H1 (cell line): ENCODE measurements at regions not wholly inside any gene's neighbourhood (a gene's known extent, or its start where the extent isn't known, plus 50 kb on each side); places are given as distances from the start of the nearest gene placed in this dataset.

Experiments
- CTCF ChIA-PET: fragments of 300-600 bp; sonication (Branson Sonifier 250); formaldehyde crosslinking; loops from one replicate; lab custom pipeline; 2021; ENCODE audit not compliant: partially characterized antibody; lab: Charles Lee
- POLR2A ChIA-PET: fragments of 300-600 bp; sonication (Branson Sonifier 250); formaldehyde crosslinking; loops from one replicate; lab custom pipeline; 2021; ENCODE audit warnings: inconsistent platforms; ENCODE audit not compliant: partially characterized antibody; lab: Charles Lee
- DNase-seq, 2 experiments: peaks; one replicate each; pipeline versions ENCODE4 v3.0.0 to v3.0.0-alpha.2; 2010 to 2022; ENCODE audit warnings: low spot score in 2 of 2, low read depth in 1 of 2, mixed read lengths in 1 of 2
- FAIRE-seq: peaks from 2 replicates; lab custom pipeline; 2011; peaks lifted over from hg19 to GRCh38; lab: Jason Lieb, UNC
- H2AFZ ChIP-seq: 2 replicates; pipeline ENCODE4 v1.8.1; 2012; ENCODE audit warnings: low read length, inconsistent platforms
- H2AK5ac ChIP-seq: 2 replicates; pipeline ENCODE4 v1.6.1; 2013; ENCODE audit warnings: low read depth, low read length
- H2BK120ac ChIP-seq: replicated peaks from 2 replicates; pipeline ENCODE3; 2013; ENCODE audit warnings: low read depth, low read length, inconsistent platforms
- H2BK12ac ChIP-seq: 2 replicates; pipeline ENCODE4 v1.6.1; 2013; ENCODE audit warnings: low read depth, low read length
- H2BK15ac ChIP-seq: 2 replicates; pipeline ENCODE4 v1.6.1; 2013; ENCODE audit warnings: low read length
- H2BK20ac ChIP-seq: 2 replicates; pipeline ENCODE4 v1.6.1; 2013; ENCODE audit warnings: low read length
- H2BK5ac ChIP-seq: 2 replicates; pipeline ENCODE4 v1.6.1; 2013; ENCODE audit warnings: low read depth, low read length
- H3K14ac ChIP-seq: 2 replicates; pipeline ENCODE4 v1.6.1; 2013; ENCODE audit warnings: inconsistent platforms; ENCODE audit not compliant: insufficient read length
- H3K18ac ChIP-seq: 2 replicates; pipeline ENCODE4 v1.6.1; 2013; ENCODE audit warnings: low read length; ENCODE audit errors: extremely low read depth
- H3K23ac ChIP-seq: 2 replicates; pipeline ENCODE4 v1.6.1; 2013; ENCODE audit warnings: inconsistent platforms; ENCODE audit not compliant: insufficient read length
- H3K23me2 ChIP-seq: 2 replicates; pipeline ENCODE4 v1.6.1; 2013; ENCODE audit warnings: low read depth, low read length
- H3K27ac ChIP-seq: 2 replicates; pipeline ENCODE4 v1.6.1; 2011; ENCODE audit warnings: low read depth, low read length, inconsistent platforms
- H3K27me3 ChIP-seq, 4 experiments: replicated peaks in 1 of 4; 1 replicate in 1 of 4; 2 replicates in 3 of 4; pipeline versions ENCODE4 v1.6.1 to v1.8.1; 2011 to 2013; ENCODE audit warnings: low read length in 3 of 4, mild to moderate bottlenecking in 3 of 4, inconsistent platforms in 2 of 4, mixed read lengths in 2 of 4, moderate library complexity in 1 of 4; ENCODE audit not compliant: control insufficient read depth in 3 of 4, insufficient read depth in 3 of 4; ENCODE audit errors: extremely low read depth in 1 of 4
- H3K36me3 ChIP-seq, 4 experiments: 2 replicates each; pipeline versions ENCODE4 v1.6.1 to v1.8.1; 2011 to 2013; ENCODE audit warnings: mild to moderate bottlenecking in 4 of 4, low read length in 3 of 4, moderate library complexity in 2 of 4, control low read depth in 1 of 4, inconsistent platforms in 1 of 4; ENCODE audit not compliant: insufficient read depth in 4 of 4, control insufficient read depth in 2 of 4
- H3K4ac ChIP-seq: replicated peaks from 2 replicates; pipeline ENCODE3; 2013; ENCODE audit warnings: low read length, low read depth, mixed read lengths, inconsistent platforms; ENCODE audit not compliant: insufficient read length
- H3K4me1 ChIP-seq, 4 experiments: replicated peaks in 1 of 4; 1 replicate in 1 of 4; 2 replicates in 3 of 4; pipeline versions ENCODE4 v1.6.1 to v1.8.1; 2011 to 2013; ENCODE audit warnings: low read length in 3 of 4, inconsistent platforms in 2 of 4, mixed read lengths in 1 of 4; ENCODE audit not compliant: insufficient read depth in 4 of 4, control insufficient read depth in 3 of 4
- H3K4me2 ChIP-seq, 2 experiments: 2 replicates each; pipeline versions ENCODE4 v1.6.1 to v1.8.1; 2011 to 2013; ENCODE audit warnings: low read depth in 2 of 2, low read length in 2 of 2, control low read depth in 1 of 2, inconsistent platforms in 1 of 2, mild to moderate bottlenecking in 1 of 2; ENCODE audit not compliant: insufficient read depth in 1 of 2
- H3K4me3 ChIP-seq, 4 experiments: fragments of 200-600, 300-600 bp in 1 of 4; sonication (generic), shearing (Covaris generic), sonication (Bioruptor Twin) in 1 of 4; 2 replicates each; pipeline versions ENCODE4 v1.5.1 to v1.8.1; 2011 to 2016; ENCODE audit warnings: low read length in 4 of 4, low read depth in 3 of 4, control low read depth in 2 of 4, inconsistent platforms in 2 of 4, mild to moderate bottlenecking in 2 of 4, mixed read lengths in 1 of 4, moderate library complexity in 1 of 4; ENCODE audit not compliant: insufficient read depth in 2 of 4; ENCODE audit errors: extremely low read depth in 1 of 4
- H3K56ac ChIP-seq: replicated peaks from 2 replicates; pipeline ENCODE3; 2013; ENCODE audit warnings: low read depth, mild to moderate bottlenecking, mixed read lengths, low read length, inconsistent platforms; ENCODE audit not compliant: insufficient read length
- H3K79me1 ChIP-seq: 2 replicates; pipeline ENCODE4 v1.6.1; 2013; ENCODE audit warnings: low read depth, low read length, control low read depth
- H3K79me2 ChIP-seq, 2 experiments: 2 replicates each; pipeline versions ENCODE4 v1.6.1 to v1.8.1; 2012 to 2013; ENCODE audit warnings: low read length in 2 of 2, mild to moderate bottlenecking in 2 of 2, inconsistent platforms in 1 of 2; ENCODE audit not compliant: insufficient read depth in 2 of 2, control insufficient read depth in 1 of 2
- H3K9ac ChIP-seq, 4 experiments: replicated peaks in 1 of 4; 1 replicate in 1 of 4; 2 replicates in 3 of 4; pipeline versions ENCODE4 v1.6.1 to v1.8.1; 2011 to 2013; ENCODE audit warnings: low read depth in 3 of 4, low read length in 3 of 4, control low read depth in 2 of 4, mild to moderate bottlenecking in 2 of 4, moderate library complexity in 2 of 4, inconsistent platforms in 1 of 4; ENCODE audit errors: extremely low read depth in 1 of 4
- H3K9me3 ChIP-seq, 2 experiments: 2 replicates each; pipeline versions ENCODE4 v1.6.1 to v1.8.1; 2012 to 2013; ENCODE audit warnings: mild to moderate bottlenecking in 2 of 2, moderate library complexity in 2 of 2, control low read depth in 1 of 2, inconsistent platforms in 1 of 2, low read depth in 1 of 2, low read length in 1 of 2, mixed read lengths in 1 of 2; ENCODE audit not compliant: insufficient read depth in 2 of 2
- H4K20me1 ChIP-seq, 2 experiments: replicated peaks in 1 of 2; 2 replicates each; pipeline versions ENCODE3 to v1.8.1; 2011 to 2013; ENCODE audit warnings: inconsistent platforms in 2 of 2, low read length in 2 of 2, mild to moderate bottlenecking in 1 of 2; ENCODE audit not compliant: insufficient read depth in 2 of 2, control insufficient read depth in 1 of 2
- H4K5ac ChIP-seq: 2 replicates; pipeline ENCODE4 v1.6.1; 2013; ENCODE audit warnings: low read length, low read depth, mixed read lengths, inconsistent platforms; ENCODE audit not compliant: insufficient read length
- H4K8ac ChIP-seq: 2 replicates; pipeline ENCODE4 v1.8.0; 2013; ENCODE audit warnings: mild to moderate bottlenecking, moderate library complexity, low read length, inconsistent platforms; ENCODE audit not compliant: insufficient read depth; ENCODE audit errors: extremely low read depth
- H4K91ac ChIP-seq: replicated peaks from 2 replicates; pipeline ENCODE3; 2013; ENCODE audit warnings: low read length, mixed read lengths, inconsistent platforms; ENCODE audit not compliant: insufficient read length
- BRCA1 ChIP-seq: IDR thresholded peaks from 2 replicates; pipeline ENCODE4 v1.6.1; 2012; ENCODE audit warnings: low read depth, low read length, improper control_type of control experiment
- CBX8 ChIP-seq: fragments of 300-800, 300-1000 bp; sonication (generic); IDR thresholded peaks from 2 replicates; pipeline ENCODE4 v1.7.1; 2016; ENCODE audit warnings: low read depth, low read length, borderline replicate concordance
- CHD1 ChIP-seq: IDR thresholded peaks from 2 replicates; pipeline ENCODE4 v1.6.1; 2012; ENCODE audit warnings: low read depth, low read length, improper control_type of control experiment
- CHD2 ChIP-seq: IDR thresholded peaks from 2 replicates; pipeline ENCODE4 v1.6.1; 2012; ENCODE audit warnings: low read length, improper control_type of control experiment
- JUN ChIP-seq: IDR thresholded peaks from 2 replicates; pipeline ENCODE4 v1.6.1; 2011; ENCODE audit warnings: low read depth, mild to moderate bottlenecking, improper control_type of control experiment, low read length
- JUND ChIP-seq: IDR thresholded peaks from 2 replicates; pipeline ENCODE4 v1.6.1; 2011; ENCODE audit warnings: mild to moderate bottlenecking, improper control_type of control experiment, low read length
- KDM1A ChIP-seq: fragments of 200-600, 300-600 bp; sonication (generic); IDR thresholded peaks from 2 replicates; pipeline ENCODE4 v1.7.1; 2016; ENCODE audit warnings: mild to moderate bottlenecking, low read length, borderline replicate concordance
- POLR2AphosphoS5 ChIP-seq: IDR thresholded peaks from 2 replicates; pipeline ENCODE4 v1.6.1; 2011; ENCODE audit warnings: low read depth, low read length
- POU5F1 ChIP-seq: IDR thresholded peaks from 2 replicates; pipeline ENCODE4 v1.6.1; 2011; ENCODE audit warnings: low read depth, mild to moderate bottlenecking, low read length, moderate library complexity
- RAD21 ChIP-seq, 2 experiments: IDR thresholded peaks in 1 of 2; conservative IDR thresholded peaks in 1 of 2; 2 replicates each; pipeline ENCODE4 v1.6.1; 2011; ENCODE audit warnings: low read depth in 2 of 2, low read length in 2 of 2, improper control_type of control experiment in 1 of 2, inconsistent platforms in 1 of 2, mild to moderate bottlenecking in 1 of 2, moderate library complexity in 1 of 2
- SP1 ChIP-seq: IDR thresholded peaks from 2 replicates; pipeline ENCODE4 v1.6.1; 2011; ENCODE audit warnings: low read depth, low read length
- WGBS, 2 experiments: shearing (Covaris generic) in 1 of 2; methylation state at CpG; one replicate each; pipeline versions ENCODE4 v1.1.6 to v1.1.7; 2013 to 2015; ENCODE audit warnings: low lambda C conversion rate in 2 of 2, mixed read lengths in 2 of 2, inconsistent platforms in 1 of 2, low coverage in 1 of 2, missing lambda C conversion rate in 1 of 2; ENCODE audit not compliant: insufficient replicate concordance in 2 of 2, insufficient coverage in 1 of 2, insufficient read length in 1 of 2; ENCODE audit errors: extremely low coverage in 1 of 2, missing lambda C conversion rate in 1 of 2; 5-methylcytosine and 5-hydroxymethylcytosine counted together
- TF ChIP-seq, protein P1 (sequence below): IDR thresholded peaks from 2 replicates; pipeline ENCODE4 v1.6.1; 2012; ENCODE audit warnings: inconsistent platforms

DNA sequence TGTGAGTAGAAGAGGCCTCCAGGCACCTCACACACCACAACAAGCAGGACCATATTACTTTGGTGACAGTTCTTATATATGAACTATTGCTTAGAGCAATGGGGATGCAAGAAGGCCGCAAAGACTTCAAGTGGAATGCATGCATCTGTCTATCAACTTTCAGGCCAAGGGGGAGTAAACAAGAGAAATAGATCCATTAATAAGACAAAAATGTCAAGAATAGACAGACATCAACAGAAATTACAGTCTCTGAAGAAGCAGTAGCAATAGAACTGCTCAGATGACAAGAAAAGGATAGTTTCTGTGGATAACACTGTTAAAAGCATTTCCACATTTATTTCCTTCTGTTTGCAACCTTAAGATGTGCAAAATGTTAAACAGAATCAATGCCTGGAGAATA is 1057.7 kb downstream of the UQCRFS1 start:
- H2AFZ ChIP-seq, result no peak overlapping the region
- no peak overlapping the region for H3K23ac ChIP-seq
- no peak overlapping the region for H2BK12ac ChIP-seq
- H3K14ac ChIP-seq, result no peak overlapping the region
- CTCF ChIA-PET, result interaction anchor here (0.6 kb wide), 1 partner anchor 45 kb away, joined by 3 read pairs; no protein-coding TSS in a partner anchor
- no peak overlapping the region for H3K4ac ChIP-seq
- H3K56ac ChIP-seq, result no peak overlapping the region
- no peak overlapping the region for H2BK120ac ChIP-seq
- H3K79me2 ChIP-seq, result no peaks in the 10 kb centered on the region
- H3K79me1 ChIP-seq, result no peaks in the 10 kb centered on the region
- H4K5ac ChIP-seq, result no peak overlapping the region
- H3K23me2 ChIP-seq, result no peaks in the 10 kb centered on the region
- H3K27ac ChIP-seq, result no peak overlapping the region
- no peak overlapping the region for H4K91ac ChIP-seq
- TF ChIP-seq KDM1A, result no peak
- TF ChIP-seq BRCA1, result no peak
- no peak for TF ChIP-seq POU5F1
- no peak for TF ChIP-seq POLR2AphosphoS5
- no peak for TF ChIP-seq CBX8
- TF ChIP-seq CHD1, result no peak
- TF ChIP-seq, protein P1, sequence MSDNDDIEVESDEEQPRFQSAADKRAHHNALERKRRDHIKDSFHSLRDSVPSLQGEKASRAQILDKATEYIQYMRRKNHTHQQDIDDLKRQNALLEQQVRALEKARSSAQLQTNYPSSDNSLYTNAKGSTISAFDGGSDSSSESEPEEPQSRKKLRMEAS, result no peak
- no peak for TF ChIP-seq JUN
- no peak for TF ChIP-seq RAD21 (IDR thresholded peaks at IDR 0.05 in 1 of 2, conservative IDR thresholded peaks at IDR 0.05 in 1 of 2; ENCODE audit: low read depth in 2 of 2, low read length in 2 of 2)
- TF ChIP-seq JUND, result no peak
- no peak for TF ChIP-seq CHD2
- no peak for TF ChIP-seq SP1
- TF ChIP-seq, all 59 proteins: peak for 0
- no peak overlapping the region for H2BK5ac ChIP-seq
- no peak overlapping the region for H3K9ac ChIP-seq
- H4K8ac ChIP-seq, result no peak overlapping the region
- H3K27me3 ChIP-seq, result no peaks in the 10 kb centered on the region
- H3K36me3 ChIP-seq, result no peaks in the 10 kb centered on the region
- POLR2A ChIA-PET, result no interaction called here
- DNase-seq (no peak), FAIRE-seq (no peak)
- H3K4me2 ChIP-seq, result no peak overlapping the region
- 100% methylated on average over 1 of the region's 1 CpG; no CpG with 5 or more reads in 1 of the 2 experiments for WGBS, 2 experiments
- H4K20me1 ChIP-seq, result no peaks in the 10 kb centered on the region
- no peak overlapping the region for H2BK15ac ChIP-seq
- H3K4me3 ChIP-seq, result no peak overlapping the region
- no peaks in the 10 kb centered on the region for H3K9me3 ChIP-seq
- no peak overlapping the region for H2BK20ac ChIP-seq
- H3K18ac ChIP-seq, result no peak overlapping the region
- H3K4me1 ChIP-seq, result peaks cover 0 to 5% (median 0%) of the 10 kb centered on the region in 4 experiments; a peak in 1 of 7 replicates
- H2AK5ac ChIP-seq, result no peak overlapping the region
